ENCODE measurements at regions not wholly inside any gene's neighbourhood (a gene's known extent, or its start where the extent isn't known, plus 50 kb on each side); places are given as distances from the start of the nearest gene placed in this dataset.
"Not testable (repeated sequence)": the region's sequence is repeated elsewhere in the genome, so short reads cannot be mapped to it uniquely, and the experiment has no call there.

DNA sequence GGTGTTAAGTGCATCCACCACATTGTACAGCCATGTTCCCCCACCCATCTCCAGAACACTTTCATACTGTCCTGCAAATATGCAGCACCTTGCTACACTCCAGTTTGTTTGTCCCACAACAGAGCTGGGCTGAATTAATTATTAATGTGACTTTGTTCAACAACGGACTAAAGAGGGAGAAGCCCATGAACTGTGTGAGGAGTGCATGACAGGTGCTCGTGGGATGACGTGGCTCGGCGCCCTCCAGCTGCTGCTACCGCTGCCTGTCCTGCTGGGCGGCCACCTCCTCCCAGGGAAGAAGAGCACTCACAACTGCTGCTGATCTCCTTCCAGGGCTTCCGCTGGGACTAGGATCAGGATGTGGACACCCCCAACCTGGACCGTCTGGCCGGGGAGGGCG lies 111.2 kb upstream of the DEFB108B start:
- not testable (repeated sequence) for DNase-seq (ENCODE audit: low spot score)

DNA sequence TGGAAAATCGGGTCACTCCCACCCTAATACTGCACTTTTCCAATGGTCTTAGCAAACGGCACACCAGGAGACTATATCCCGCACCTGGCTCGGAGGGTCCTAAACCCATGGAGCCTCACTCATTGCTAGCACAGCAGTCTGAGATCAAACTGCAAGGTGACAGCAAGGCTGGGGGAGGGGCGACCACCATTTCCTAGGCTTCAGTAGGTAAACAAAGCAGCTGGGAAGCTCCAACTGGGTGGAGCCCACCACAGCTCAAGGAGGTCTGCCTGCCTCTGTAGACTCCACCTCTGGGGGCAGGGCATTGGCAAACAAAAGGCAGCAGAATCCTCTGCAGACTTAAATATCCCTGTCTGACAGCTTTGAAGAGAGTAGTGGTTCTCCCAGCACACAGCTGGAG lies 109.0 kb upstream of the DEFB108B start:
- DNase-seq (ENCODE audit: low spot score), result not testable (repeated sequence)

DNA sequence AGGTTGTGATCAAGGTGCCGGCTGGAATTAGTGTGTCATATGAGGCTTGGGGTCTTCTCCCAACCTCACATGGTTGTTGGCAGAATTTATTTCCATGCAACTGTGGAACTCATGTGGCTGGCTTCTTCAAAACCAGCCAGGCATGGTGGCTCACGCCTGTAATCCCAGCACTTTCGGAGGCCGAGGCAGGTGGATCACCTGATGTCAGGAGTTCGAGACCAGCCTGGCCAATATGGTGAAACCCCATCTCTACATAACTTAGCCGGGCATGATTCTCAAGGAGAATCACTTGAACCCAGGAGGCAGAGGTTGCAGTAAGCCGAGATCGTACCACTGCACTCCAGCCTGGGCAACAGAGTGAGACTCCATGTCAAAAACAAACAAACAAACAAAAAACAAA lies 102.3 kb upstream of the DEFB108B start:
- DNase-seq (ENCODE audit: low spot score), result not testable (repeated sequence)

DNA sequence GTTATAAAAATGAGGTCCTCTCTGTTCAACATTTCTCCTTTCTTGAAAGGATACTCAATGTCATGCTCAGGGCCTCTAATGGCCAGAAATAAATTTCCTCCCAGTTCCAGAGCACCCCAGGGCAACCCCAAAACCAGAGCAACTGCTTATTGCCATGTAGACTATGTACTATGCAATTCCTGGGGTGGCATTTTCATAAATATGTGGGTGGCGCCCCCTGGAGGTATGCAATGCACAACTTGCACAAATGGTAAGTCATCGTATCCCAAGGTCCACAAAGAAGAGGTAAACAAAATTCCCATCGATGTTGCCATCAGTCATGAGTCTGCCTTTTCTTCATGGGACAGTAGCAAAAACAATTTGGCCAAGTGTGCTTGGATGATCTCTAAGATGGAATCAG lies 98.6 kb upstream of the DEFB108B start:
- DNase-seq (ENCODE audit: low spot score), result not testable (repeated sequence)

DNA sequence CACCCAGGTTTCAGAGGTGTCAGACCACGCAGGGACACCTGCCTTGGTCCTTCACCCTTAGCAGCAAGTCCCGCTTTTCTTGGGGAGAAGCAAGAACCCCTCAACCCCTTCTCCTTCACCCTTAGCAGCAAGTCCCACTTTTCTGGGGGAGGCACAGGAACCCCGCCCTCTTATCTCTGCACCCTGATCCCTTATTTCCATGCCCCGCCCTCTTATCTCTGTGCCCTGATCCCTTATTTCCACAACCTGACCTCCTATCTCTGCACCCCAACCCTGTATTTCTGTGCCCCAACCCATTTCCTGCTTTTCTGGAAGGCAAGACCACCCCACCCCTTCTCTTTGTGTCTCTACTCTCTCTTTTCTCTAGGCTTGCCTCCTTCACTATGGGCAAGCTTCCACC lies 94.7 kb upstream of the DEFB108B start:
- not testable (repeated sequence) for DNase-seq (ENCODE audit: low spot score)

DNA sequence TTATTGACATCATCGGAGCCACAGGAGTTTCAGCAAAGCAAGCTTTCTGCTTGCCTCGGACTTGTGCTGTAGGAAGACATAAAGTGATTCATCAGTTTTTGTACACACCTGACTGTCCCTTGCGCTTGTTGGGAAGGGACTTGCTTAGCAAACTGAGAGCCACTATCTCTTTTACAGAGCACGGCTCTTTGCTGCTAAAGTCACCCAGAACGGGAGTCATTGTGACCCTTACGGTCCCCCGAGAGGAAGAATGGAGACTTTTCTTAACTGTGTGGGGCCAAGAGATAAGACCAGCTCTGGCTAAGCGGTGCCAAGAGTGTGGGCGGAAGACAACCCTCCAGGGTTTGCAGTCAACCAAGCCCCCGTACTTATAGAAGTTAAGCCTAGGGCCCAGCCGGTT lies 89.6 kb upstream of the DEFB108B start:
- not testable (repeated sequence) for DNase-seq (ENCODE audit: low spot score)

DNA sequence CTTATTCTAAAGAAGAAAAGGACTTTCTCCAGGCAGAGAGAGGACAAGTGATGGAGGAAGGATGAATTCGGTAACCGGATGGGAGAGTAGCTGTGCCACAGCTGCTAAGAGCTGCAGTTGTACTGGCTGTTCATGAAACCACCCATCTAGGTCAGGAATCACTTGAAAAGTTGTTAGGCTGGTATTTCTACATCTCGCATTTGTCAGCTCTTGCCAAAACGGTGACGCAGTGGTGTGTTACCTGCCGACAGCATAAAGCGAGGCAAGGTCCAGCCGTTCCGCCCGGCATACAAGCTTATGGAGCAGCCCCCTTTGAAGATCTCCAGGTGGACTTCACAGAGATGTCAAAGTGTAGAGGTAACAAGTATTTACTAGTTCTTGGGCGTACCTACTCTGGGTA lies 87.3 kb upstream of the DEFB108B start:
- DNase-seq (ENCODE audit: low spot score), result not testable (repeated sequence)

DNA sequence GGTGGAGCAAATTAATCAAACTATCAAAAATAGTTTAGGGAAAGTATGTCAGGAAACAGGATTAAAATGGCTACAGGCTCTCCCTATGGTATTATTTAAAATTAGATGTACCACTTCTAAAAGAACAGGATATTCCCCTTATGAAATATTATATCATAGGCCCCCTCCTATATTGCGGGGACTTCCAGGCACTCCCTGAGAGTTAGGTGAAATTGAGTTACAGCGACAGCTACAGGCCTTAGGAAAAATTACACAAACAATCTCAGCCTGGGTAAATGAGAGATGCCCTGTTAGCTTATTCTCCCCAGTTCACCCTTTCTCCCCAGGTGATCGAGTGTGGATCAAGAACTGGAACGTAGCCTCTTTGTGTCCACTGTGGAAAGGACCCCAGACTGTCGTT lies 86.7 kb upstream of the DEFB108B start:
- DNase-seq (ENCODE audit: low spot score), result not testable (repeated sequence)

DNA sequence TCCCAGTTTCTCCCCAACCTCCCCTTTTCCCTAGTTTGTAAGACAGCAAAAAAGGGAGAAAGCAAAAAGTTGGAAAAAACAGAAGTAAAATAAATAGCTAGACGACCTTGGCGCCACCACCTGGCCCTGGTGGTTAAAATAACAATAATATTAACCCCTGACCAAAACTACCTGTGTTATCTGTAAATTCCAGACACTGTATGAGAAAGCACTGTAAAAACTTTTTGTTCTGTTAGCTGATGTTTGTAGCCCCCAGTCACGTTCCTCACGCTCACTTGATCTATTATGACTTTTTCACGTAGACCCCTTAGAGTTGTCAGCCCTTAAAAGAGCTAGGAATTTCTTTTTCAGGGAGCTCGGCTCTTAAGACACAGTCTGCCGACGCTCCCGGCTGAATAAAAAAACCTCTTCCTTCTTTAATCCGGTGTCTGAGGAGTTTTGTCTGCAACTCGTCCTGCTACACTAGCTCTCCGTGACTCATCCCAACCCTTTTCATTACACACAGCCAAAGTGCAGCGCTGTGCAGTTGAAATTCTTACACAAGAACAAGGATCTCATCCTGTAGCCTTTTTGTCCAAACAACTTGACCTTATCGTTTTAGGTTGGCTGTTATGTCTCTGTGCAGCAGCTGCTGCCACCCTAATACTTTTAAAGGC lies 83.9 kb upstream of the DEFB108B start:
- DNase-seq (ENCODE audit: low spot score), result not testable (repeated sequence)

DNA sequence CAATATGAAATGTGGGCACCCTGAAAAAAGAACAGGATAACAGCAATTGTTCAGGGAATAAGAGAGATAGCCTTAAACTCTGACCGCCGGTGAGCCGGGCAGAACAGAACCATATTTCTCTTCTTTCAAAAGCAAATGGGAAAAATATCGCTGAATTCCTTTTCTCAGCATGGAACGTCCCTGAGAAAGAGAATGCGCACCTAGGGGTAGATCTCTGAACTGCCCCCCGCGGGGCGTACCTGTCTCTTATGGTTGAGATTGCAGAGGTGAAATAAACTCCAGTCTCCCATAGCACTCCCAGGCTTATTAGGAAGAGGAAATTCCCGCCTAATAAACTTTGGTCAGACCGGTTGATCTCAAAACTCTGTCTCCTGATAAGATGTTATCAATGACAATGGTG lies 82.1 kb upstream of the DEFB108B start:
- DNase-seq (ENCODE audit: low spot score), result not testable (repeated sequence)

DNA sequence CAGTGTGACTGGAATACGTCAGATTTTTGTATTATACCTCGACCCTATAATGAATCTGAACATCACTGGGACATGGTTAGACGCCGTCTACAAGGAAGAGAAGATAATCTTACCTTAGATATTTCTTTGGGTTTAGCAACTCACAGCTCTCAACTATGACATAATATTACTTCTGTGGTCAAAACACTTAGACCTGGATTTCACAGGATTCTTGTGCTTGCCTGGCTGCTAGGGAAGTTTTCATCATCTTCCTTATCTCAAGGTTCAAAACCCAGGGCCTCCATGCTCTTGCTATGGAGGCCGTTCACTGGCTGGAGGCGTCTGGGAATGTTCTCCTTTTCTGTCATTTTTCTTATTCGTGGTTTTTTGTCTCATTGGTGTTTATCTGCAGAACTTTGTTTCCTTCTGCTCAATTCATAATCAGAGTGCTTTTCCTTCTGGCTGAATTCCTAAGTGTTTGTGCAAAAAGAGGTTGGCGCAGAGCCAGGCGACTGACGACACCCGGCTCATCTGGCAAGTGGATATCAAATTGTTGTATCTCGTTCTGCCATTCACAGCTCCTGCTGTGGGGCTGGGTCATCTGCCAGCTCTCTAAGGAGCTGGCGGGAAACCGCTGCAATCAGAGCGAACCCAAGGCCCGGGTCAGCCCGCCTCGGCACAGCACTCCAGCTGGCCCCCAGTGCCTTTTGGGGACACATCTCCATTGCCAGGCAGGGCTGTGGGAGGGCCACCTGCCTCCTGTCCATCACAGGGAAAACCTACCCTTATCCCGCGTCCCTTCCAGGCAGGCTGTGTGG lies 68.1 kb upstream of the DEFB108B start:
- not testable (repeated sequence) for DNase-seq (ENCODE audit: low spot score)

DNA sequence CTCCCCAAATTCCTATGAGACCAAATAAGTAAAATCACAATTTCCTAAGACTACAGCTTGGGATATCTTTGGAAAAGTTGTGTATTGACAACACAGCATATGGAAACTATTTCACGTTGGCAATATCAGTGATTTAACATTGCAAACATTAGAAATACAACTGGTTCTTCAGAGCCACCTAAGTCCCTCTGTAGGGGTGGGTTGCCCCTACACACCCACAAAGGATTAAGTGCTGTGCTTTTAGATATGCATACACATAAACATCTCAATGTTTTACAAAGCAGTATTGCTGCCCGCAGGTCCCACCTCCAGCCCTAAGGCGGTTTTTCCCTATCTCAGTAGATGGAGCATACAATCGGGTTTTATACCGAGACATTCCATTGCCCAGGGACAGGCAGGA lies 66.0 kb upstream of the DEFB108B start:
- not testable (repeated sequence) for DNase-seq (ENCODE audit: low spot score)

DNA sequence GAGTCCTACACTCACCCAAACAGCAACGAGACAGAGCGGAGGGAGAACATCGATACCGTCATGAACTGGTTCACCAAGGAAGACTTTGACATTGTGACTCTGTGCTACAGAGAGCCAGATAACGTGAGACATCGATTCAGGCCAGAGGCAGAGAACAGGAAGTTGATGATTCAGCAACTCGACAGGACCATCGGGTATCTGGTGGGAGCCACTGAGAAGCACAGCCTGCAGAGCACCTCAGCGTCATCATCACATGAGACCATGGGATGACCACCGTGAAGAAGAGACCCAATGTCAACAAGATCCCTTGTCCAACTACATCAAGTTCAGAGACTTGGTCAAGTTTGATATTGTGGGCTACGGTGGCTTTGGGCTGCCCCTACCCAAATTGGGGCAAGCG lies 60.8 kb upstream of the DEFB108B start:
- DNase-seq (ENCODE audit: low spot score), result not testable (repeated sequence)

DNA sequence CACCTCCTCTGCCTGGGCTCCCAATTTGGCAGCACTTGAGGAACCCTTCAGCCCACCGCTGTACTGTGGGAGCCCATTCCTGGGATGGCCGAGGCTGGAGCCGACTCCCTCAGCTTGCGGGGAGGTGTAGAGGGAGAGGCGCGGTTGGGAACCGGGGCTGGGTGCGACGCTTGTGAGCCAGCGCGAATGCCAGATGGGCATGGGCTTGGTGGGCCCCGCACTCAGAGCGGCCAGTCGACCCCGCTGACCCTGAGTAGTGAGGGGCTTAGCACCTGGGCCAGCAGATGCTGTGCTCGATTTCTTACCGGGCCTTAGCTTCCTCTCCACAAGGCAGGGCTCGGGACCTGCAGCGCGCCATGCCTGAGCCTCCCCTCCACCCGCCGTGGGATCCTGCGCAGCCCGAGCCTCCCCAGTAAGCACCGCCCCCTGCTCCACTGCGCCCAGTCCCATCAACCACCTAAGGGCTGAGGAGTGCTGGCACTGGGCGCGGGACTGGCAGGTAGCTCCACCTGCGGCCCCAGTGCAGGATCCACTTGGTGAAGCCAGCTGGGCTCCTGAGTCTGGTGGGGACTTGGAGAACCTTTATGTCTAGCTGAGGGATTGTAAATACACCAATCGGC lies 58.3 kb upstream of the DEFB108B start:
- no peak for DNase-seq (ENCODE audit: low spot score)

DNA sequence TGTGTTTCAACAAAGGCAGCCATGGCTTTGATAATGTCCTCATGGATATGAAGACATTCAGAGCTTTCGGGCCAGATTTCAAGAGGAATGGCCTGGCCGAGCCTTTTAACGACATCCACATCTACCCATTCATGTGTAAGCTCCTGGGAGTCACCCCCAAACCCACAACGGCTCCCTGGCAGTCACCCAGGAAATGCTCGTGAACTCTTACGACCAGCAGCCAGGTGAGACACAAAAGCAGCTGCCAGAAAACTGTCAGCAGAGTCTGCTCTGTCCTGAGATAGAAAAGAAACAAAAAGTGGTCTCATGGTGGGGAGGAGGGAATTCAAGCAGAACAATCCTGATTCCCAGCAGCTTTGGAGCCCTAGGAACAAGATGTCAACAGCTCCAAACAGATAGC lies 52.9 kb upstream of the DEFB108B start:
- DNase-seq (ENCODE audit: low spot score), result not testable (repeated sequence)

DNA sequence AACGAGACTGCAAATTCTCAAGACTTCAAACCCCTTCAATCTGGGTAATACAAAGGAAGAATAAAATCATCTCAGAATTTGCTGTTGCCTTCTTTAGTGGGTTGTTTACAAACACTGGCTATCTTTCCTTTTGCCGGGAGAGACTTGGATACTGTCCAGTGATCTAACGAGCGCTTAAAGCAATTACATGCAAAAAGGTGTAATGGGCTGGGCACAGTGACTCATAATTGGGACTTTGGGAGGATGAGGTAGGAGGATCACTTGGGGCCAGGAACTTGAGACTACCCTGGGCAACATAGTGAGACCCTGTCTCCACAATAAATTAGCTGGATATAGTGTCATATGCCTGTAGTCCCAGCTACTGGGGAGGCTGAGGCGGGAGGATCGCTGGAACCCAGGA lies 52.2 kb upstream of the DEFB108B start:
- DNase-seq (ENCODE audit: low spot score), result not testable (repeated sequence)

DNA sequence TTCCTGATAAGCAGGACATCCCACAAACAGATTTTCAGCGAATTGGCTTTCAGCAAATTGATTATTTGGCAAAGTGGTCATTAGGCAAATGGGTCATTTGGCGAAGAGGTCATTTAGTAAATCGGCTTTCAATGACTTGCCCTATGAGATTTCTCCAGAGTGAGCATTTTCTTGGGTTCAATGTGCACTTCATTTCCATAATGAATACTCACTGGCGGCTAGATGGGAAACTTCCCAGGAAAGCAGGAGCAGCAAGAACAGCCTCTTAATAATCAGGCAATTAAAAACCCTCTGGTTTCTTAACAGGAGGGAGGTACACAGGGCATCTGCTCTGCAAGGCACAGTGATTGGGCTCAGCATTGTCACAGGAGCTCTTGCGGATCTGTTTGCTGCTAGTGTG lies 51.5 kb upstream of the DEFB108B start:
- not testable (repeated sequence) for DNase-seq (ENCODE audit: low spot score)

DNA sequence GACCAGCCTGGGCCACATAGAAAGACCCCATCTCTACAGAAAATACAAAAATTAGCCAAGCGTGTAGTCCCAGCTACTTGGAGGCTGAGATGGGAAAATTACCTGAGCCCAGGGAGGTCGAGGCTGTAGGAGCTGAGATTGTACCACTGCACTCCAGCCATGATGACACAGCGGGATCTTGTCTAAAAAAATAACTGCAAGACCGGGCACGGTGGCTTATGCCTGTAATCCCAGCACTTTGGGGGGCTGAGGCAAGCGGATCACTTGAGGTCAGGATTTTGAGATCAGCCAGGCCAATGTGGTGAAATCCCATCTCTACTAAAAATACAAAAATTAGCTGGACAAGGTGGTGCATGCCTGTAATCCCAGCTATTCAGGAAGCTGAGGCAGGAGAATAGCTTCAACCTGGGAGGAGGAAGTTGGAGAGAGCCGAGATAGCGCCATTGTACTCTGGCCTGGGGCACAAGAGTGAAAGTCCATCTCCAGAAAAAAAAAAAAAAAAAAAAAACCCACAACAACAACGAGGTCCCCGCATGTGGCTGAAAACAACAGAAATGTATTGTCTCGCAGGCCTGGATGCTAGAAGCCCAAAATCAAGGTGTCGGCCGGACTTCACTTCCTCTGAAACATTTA lies 50.7 kb upstream of the DEFB108B start:
- not testable (repeated sequence) for DNase-seq (ENCODE audit: low spot score)

DNA sequence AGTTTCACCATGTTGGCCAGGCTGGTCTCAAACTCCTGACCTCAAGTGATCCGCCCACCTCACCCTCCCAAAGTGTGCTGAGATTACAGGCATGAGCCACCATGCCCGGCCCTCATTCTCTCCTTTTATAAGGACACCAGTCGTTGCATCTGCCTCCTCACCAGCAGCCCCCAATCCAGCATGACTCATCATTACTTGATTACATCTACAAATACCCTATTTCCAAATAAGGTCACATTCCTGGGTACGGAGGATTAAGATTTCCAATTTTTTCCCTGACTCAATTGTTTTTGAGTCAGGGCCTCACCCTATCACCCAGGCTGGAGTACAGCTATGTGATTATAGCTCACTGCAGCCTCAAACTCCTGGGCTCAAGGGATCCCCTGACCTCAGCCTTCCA lies 49.8 kb upstream of the DEFB108B start:
- not testable (repeated sequence) for DNase-seq (ENCODE audit: low spot score)
